ENCODE measurements at regions not wholly inside any gene's neighbourhood (a gene's known extent, or its start where the extent isn't known, plus 50 kb on each side); places are given as distances from the start of the nearest gene placed in this dataset.

GRCh38 chr5:109951348-109951747, 261.6 kb downstream of the MAN2A1 start:
- no peak for ATAC-seq (ENCODE audit: low read depth in 2 of 2)
- Mint-ChIP-seq H3K4me3 (no peak overlapping the region), H3K36me3 (no peaks in the 10 kb centered on the region), H3K9me3 (peaks cover 0 to 2% (median 0%) of the 10 kb centered on the region in 7 donors), H3K4me1 (no peaks in the 10 kb centered on the region), H3K27me3 (peaks cover 7 to 13% (median 12%) of the 10 kb centered on the region in 3 donors), H3K27ac (no peak overlapping the region)
- DNase-seq: no peak

DNA sequence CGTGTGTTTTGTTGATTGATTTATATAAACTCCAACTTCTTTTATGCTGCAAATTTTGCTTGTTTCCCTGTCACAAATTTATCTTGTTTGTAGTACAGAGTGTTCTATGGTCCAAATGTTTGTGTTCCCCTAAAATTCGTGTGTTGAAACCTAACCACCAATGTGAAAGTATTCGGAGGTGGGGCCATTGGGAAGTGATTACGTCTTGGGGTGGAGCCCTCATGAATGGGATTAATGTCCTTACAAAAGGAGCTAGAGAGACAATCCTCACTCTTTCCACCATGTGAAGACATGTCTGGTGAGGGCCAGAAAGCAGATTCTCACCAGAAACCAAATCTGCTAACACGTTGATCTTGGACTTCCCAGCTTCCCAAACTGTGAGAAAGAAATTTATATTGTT, 262.0 kb downstream of the MAN2A1 start:
- peaks cover 3 to 12% (median 10%) of the 10 kb centered on the region in 3 donors for H3K27me3 Mint-ChIP-seq
- H3K36me3 Mint-ChIP-seq: no peaks in the 10 kb centered on the region
- H3K4me1 Mint-ChIP-seq: no peaks in the 10 kb centered on the region
- no peak overlapping the region for H3K4me3 Mint-ChIP-seq
- ATAC-seq (ENCODE audit: low read depth in 2 of 2) (no peak), DNase-seq (no peak)
- H3K9me3 Mint-ChIP-seq: no peaks in the 10 kb centered on the region
- no peak overlapping the region for H3K27ac Mint-ChIP-seq

DNA sequence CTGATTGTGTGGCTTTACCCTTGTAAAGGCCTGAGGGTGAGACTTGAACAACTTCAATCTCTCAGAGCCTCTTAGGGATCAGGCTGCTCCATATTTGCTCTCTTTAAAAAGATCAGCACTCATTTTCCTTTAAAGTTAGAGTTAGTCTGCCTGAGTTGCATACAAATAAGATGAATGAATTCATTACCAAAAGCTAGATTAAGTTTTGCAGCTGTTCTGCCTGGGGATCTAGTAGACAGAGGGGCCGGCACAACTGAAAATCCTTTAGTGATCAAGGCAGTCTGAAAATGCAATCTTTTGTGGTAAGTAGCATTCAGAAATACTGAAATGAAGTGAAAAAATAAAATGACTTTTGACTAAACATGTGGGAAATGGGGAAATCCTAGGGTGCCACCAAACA, 264.0 kb downstream of the MAN2A1 start:
- Mint-ChIP-seq H3K27me3 (peaks cover 0 to 5% (median 0%) of the 10 kb centered on the region in 3 donors), H3K36me3 (no peaks in the 10 kb centered on the region), H3K9me3 (no peaks in the 10 kb centered on the region), H3K4me3 (no peak overlapping the region), H3K4me1 (no peaks in the 10 kb centered on the region), H3K27ac (no peak overlapping the region)
- no peak for DNase-seq
- ATAC-seq (ENCODE audit: low read depth in 2 of 2): no peak

DNA sequence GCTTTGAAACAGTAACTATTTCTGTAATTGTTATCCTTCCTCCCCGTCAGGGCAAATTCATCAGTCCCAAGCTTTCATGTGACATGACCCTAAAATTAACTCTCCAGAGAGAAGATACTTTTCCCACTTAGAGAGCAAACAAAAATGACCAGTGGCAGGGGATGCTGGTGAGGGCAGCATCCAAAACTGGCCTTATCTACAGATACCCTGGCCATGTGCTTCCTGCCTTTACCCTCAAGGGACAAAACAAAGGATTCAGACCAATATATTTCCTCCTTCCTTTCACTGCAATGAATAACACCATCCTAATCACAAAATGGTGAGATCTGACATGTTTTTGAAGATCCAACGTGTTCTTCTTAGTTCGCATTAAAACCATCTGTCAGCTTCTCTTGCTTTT, 267.2 kb downstream of the MAN2A1 start:
- DNase-seq: no peak
- no peaks in the 10 kb centered on the region for H3K9me3 Mint-ChIP-seq
- H3K4me1 Mint-ChIP-seq: no peaks in the 10 kb centered on the region
- H3K4me3 Mint-ChIP-seq: no peak overlapping the region
- H3K27me3 Mint-ChIP-seq: peaks cover 0 to 5% (median 0%) of the 10 kb centered on the region in 3 donors
- no peaks in the 10 kb centered on the region for H3K36me3 Mint-ChIP-seq
- H3K27ac Mint-ChIP-seq: no peak overlapping the region
- ATAC-seq (ENCODE audit: low read depth in 2 of 2): no peak

- peaks cover 0 to 5% (median 0%) of the 10 kb centered on the region in 3 donors for H3K27me3 Mint-ChIP-seq
- H3K9me3 Mint-ChIP-seq: no peaks in the 10 kb centered on the region
- ATAC-seq (ENCODE audit: low read depth in 2 of 2) (no peak), DNase-seq (no peak)
- no peak overlapping the region for H3K27ac Mint-ChIP-seq
- no peaks in the 10 kb centered on the region for H3K4me1 Mint-ChIP-seq
- no peaks in the 10 kb centered on the region for H3K36me3 Mint-ChIP-seq
- H3K4me3 Mint-ChIP-seq: no peak overlapping the region
Observed at GRCh38 chr5:109958082-109958481, 268.4 kb downstream of the MAN2A1 start.

DNA sequence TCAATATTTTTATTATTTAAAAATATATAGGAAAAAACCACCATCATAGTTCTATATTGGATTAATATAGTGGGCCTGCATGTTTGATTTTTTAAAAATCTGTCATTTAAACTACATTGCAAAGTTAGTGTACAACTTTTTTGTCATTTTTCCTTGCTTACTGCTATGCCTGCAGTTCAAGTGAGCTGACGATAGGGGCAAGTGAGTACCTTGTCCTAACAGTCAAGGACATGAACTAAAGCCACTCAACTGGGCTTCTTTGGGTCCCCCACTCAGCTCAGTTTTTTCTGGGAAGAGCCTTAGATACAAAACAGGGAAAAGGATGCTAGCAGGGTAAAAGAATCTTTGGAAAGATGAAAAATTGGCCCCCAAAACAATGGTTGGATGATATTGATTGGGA, 269.9 kb downstream of the MAN2A1 start:
- no peak for DNase-seq
- no peaks in the 10 kb centered on the region for H3K36me3 Mint-ChIP-seq
- peaks cover 0 to under 1% (median 0%) of the 10 kb centered on the region in 7 donors for H3K9me3 Mint-ChIP-seq
- no peak for ATAC-seq (ENCODE audit: low read depth in 2 of 2)
- no peak overlapping the region for H3K27ac Mint-ChIP-seq
- H3K4me1 Mint-ChIP-seq: no peaks in the 10 kb centered on the region
- peaks cover 0 to 5% (median 0%) of the 10 kb centered on the region in 3 donors for H3K27me3 Mint-ChIP-seq
- H3K4me3 Mint-ChIP-seq: no peak overlapping the region

DNA sequence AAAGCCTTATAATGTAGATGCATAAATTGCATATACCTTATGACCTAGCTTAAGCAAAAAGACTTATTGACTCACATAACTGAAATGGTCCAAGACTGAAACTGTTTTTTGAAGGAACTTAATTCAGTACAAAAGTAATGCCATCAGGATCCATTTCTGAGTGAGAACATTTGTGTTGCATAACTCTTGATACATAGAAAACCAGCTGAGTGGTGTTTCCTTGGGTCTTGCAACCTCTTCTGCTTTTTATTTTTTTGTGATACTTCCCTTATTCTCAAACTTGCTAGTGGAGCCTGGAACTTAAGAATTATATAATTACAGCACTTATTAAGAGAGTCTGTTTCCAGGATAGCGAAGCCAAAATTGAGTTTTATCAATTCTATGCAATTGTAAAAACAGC, 272.0 kb downstream of the MAN2A1 start:
- peaks cover 0 to 1% (median 0%) of the 10 kb centered on the region in 7 donors for H3K9me3 Mint-ChIP-seq
- H3K4me1 Mint-ChIP-seq: no peaks in the 10 kb centered on the region
- no peak overlapping the region for H3K27ac Mint-ChIP-seq
- H3K36me3 Mint-ChIP-seq: no peaks in the 10 kb centered on the region
- H3K27me3 Mint-ChIP-seq: peaks cover 0 to 5% (median 0%) of the 10 kb centered on the region in 3 donors
- no peak for DNase-seq
- H3K4me3 Mint-ChIP-seq: no peak overlapping the region
- no peak for ATAC-seq (ENCODE audit: low read depth in 2 of 2)

GRCh38 chr5:109962882-109963603, 273.3 kb downstream of the MAN2A1 start:
- H3K27me3 Mint-ChIP-seq: peaks cover 0 to under 1% (median 0%) of the 10 kb centered on the region in 3 donors
- H3K4me1 Mint-ChIP-seq: no peaks in the 10 kb centered on the region
- ATAC-seq (ENCODE audit: low read depth in 2 of 2): no peak
- H3K27ac Mint-ChIP-seq: no peak overlapping the region
- no peak for DNase-seq
- no peak overlapping the region for H3K4me3 Mint-ChIP-seq
- peaks cover 0 to 4% (median 0%) of the 10 kb centered on the region in 7 donors for H3K9me3 Mint-ChIP-seq
- no peaks in the 10 kb centered on the region for H3K36me3 Mint-ChIP-seq

DNA sequence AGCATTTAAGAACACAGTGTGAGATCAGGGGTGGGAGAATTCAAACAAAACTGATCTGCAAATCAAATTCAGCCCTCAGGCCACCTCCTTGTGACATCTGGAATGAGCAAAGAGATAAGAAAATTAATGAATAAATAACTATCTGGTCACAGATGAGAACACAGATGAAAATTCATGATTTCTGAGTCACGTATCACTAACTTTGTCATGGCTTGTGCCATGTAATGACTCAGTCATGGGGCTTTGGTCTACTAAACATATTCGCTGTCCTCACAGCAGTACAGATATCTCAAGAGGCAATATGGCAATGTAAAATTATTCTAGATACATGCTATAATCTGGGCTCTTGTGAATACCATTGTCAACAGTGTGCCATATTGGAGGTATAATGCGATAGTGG, 274.4 kb downstream of the MAN2A1 start:
- no peak for DNase-seq
- Mint-ChIP-seq H3K27ac (no peak overlapping the region), H3K9me3 (peaks cover 0 to 4% (median 0%) of the 10 kb centered on the region in 7 donors), H3K4me3 (no peak overlapping the region), H3K36me3 (no peaks in the 10 kb centered on the region), H3K27me3 (no peaks in the 10 kb centered on the region), H3K4me1 (no peaks in the 10 kb centered on the region)
- no peak for ATAC-seq (ENCODE audit: low read depth in 2 of 2)

- DNase-seq: no peak
- H3K27me3 Mint-ChIP-seq: peaks cover 0 to 4% (median 0%) of the 10 kb centered on the region in 3 donors
- H3K27ac Mint-ChIP-seq: no peak overlapping the region
- H3K9me3 Mint-ChIP-seq: peaks cover 0 to 4% (median 0%) of the 10 kb centered on the region in 7 donors
- no peaks in the 10 kb centered on the region for H3K4me1 Mint-ChIP-seq
- no peak overlapping the region for H3K4me3 Mint-ChIP-seq
- H3K36me3 Mint-ChIP-seq: no peaks in the 10 kb centered on the region
- no peak for ATAC-seq (ENCODE audit: low read depth in 2 of 2)
Observed at GRCh38 chr5:109965634-109966033, 275.9 kb downstream of the MAN2A1 start.

- peaks cover 0 to 4% (median 0%) of the 10 kb centered on the region in 7 donors for H3K9me3 Mint-ChIP-seq
- no peak overlapping the region for H3K4me3 Mint-ChIP-seq
- ATAC-seq (ENCODE audit: low read depth in 2 of 2) (no peak), DNase-seq (no peak)
- no peaks in the 10 kb centered on the region for H3K36me3 Mint-ChIP-seq
- H3K4me1 Mint-ChIP-seq: no peaks in the 10 kb centered on the region
- peaks cover 0 to 4% (median 0%) of the 10 kb centered on the region in 3 donors for H3K27me3 Mint-ChIP-seq
- no peak overlapping the region for H3K27ac Mint-ChIP-seq
Observed at GRCh38 chr5:109971968-109972367, 282.2 kb downstream of the MAN2A1 start.

- Mint-ChIP-seq H3K27ac (no peak overlapping the region), H3K9me3 (peaks cover 0 to 3% (median 0%) of the 10 kb centered on the region in 7 donors), H3K4me3 (no peak overlapping the region), H3K4me1 (no peaks in the 10 kb centered on the region), H3K36me3 (no peaks in the 10 kb centered on the region), H3K27me3 (no peaks in the 10 kb centered on the region)
- ATAC-seq (ENCODE audit: low read depth in 2 of 2) (no peak), DNase-seq (no peak)
Observed at GRCh38 chr5:109981979-109982378, 292.3 kb downstream of the MAN2A1 start.

GRCh38 chr5:109982966-109983534, 293.3 kb downstream of the MAN2A1 start:
- no peak overlapping the region for H3K4me3 Mint-ChIP-seq
- no peaks in the 10 kb centered on the region for H3K27me3 Mint-ChIP-seq
- no peaks in the 10 kb centered on the region for H3K36me3 Mint-ChIP-seq
- H3K4me1 Mint-ChIP-seq: no peaks in the 10 kb centered on the region
- ATAC-seq (ENCODE audit: low read depth in 2 of 2): no peak
- peaks cover 0 to 3% (median 0%) of the 10 kb centered on the region in 7 donors for H3K9me3 Mint-ChIP-seq
- H3K27ac Mint-ChIP-seq: peak overlapping the region in 1 of 6 donors; percentile 68
- no peak for DNase-seq

DNA sequence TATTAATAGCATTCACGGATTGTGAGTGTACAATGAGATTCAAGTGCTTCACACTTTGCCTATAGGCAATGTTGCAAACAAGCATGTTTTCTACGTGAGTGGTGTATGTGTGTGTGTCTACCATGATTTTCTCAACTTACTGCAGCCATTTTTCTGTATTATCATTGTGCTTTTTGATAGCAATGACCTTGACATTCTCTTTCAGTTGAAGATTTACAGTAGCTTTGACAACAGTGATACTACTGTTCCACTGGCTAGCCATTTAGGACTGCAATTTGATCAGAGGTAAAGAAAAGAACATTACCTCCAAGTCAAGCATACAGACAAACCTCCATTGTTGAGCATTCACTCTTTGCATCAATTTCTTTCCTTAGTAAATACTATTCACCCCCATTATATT, 297.0 kb downstream of the MAN2A1 start:
- Mint-ChIP-seq H3K9me3 (peaks cover 0 to 3% (median 0%) of the 10 kb centered on the region in 7 donors), H3K27me3 (no peaks in the 10 kb centered on the region), H3K36me3 (no peaks in the 10 kb centered on the region), H3K27ac (no peak overlapping the region), H3K4me3 (no peak overlapping the region), H3K4me1 (no peaks in the 10 kb centered on the region)
- DNase-seq (no peak), ATAC-seq (ENCODE audit: low read depth in 2 of 2) (no peak)
